ENCODE measurements at regions not wholly inside any gene's neighbourhood (a gene's known extent, or its start where the extent isn't known, plus 50 kb on each side); places are given as distances from the start of the nearest gene placed in this dataset.

DNA sequence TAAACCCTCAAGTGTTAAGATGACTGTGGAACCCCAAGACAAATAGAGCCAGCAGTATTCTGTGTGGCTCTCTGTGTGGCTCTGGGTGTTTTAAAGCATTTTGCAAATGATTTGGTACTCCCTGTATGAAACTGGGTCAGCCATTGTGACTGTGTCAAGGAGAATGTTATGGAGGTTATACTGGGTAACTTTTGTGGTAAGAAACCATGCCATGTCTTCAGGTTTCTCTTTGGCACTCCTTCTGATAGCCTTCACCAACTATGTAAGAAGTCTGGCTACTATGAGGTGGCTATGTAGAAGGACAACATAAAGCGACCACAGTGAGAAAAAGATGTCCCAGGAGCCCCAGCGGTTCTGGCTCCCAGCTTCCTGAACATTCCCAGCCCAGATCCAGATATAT is 226.6 kb upstream of the RHOBTB1 start:
- TF ChIP-seq POLR2AphosphoS5 (IDR thresholded peaks at IDR 0.05) (no peak), POLR2A (IDR thresholded peaks at IDR 0.05; ENCODE audit: low read depth) (no peak)
